Spleen (tissue), 11 donors: ENCODE measurements at regions not wholly inside any gene's neighbourhood (a gene's known extent, or its start where the extent isn't known, plus 50 kb on each side); places are given as distances from the start of the nearest gene placed in this dataset.

Experiments used
- DNase-seq: peaks from one replicate; pipeline ENCODE4 v3.0.0-alpha.2; 2020
- H3K27ac ChIP-seq, 8 donors: fragments of 200-600 bp; sonication (generic) in 7 of 8; 1 replicate in 4 of 8; 2 replicates in 4 of 8; pipeline versions ENCODE4 v1.5.0 to v1.8.0; 2016 to 2021; ENCODE audit warnings: inconsistent platforms in 4 of 8, mild to moderate bottlenecking in 4 of 8, moderate library complexity in 1 of 8
- H3K27me3 ChIP-seq, 7 donors: fragments of 200-600 bp; sonication (generic) in 6 of 7; replicated peaks in 1 of 7; 1 replicate in 4 of 7; 2 replicates in 3 of 7; pipeline versions ENCODE4 v1.5.0 to v1.8.0; 2016 to 2021; ENCODE audit warnings: inconsistent platforms in 3 of 7, mild to moderate bottlenecking in 1 of 7
- H3K36me3 ChIP-seq, 6 donors: fragments of 200-600 bp; sonication (generic) in 5 of 6; 1 replicate in 4 of 6; 2 replicates in 2 of 6; pipeline versions ENCODE4 v1.5.0 to v1.8.0; 2016 to 2021; ENCODE audit warnings: inconsistent platforms in 2 of 6
- H3K4me1 ChIP-seq, 6 donors: fragments of 200-600 bp; sonication (generic) in 5 of 6; 1 replicate in 3 of 6; 2 replicates in 3 of 6; pipeline versions ENCODE4 v1.5.0 to v1.8.0; 2016 to 2021; ENCODE audit warnings: inconsistent platforms in 3 of 6
- H3K4me3 ChIP-seq, 8 donors: fragments of 200-600 bp; sonication (generic) in 7 of 8; 1 replicate in 4 of 8; 2 replicates in 4 of 8; pipeline versions ENCODE4 v1.5.0 to v1.8.0; 2016 to 2021; ENCODE audit warnings: inconsistent platforms in 4 of 8, mild to moderate bottlenecking in 4 of 8, moderate library complexity in 2 of 8
- H3K9me3 ChIP-seq, 8 donors: fragments of 200-600 bp; sonication (generic) in 7 of 8; 1 replicate in 4 of 8; 2 replicates in 4 of 8; pipeline versions ENCODE4 v1.5.0 to v1.8.0; 2016 to 2021; ENCODE audit warnings: inconsistent platforms in 4 of 8
- CTCF ChIP-seq, 11 experiments: fragments of 200-600 bp in 7 of 11; fragments of 450-650 bp in 4 of 11; sonication (generic) in 4 of 11; IDR thresholded peaks in 8 of 11; conservative IDR thresholded peaks in 3 of 11; 1 replicate in 7 of 11; 2 replicates in 4 of 11; pipeline versions ENCODE4 v1.4.0 to v1.8.0; 2016 to 2021; ENCODE audit warnings: antibody characterized with exemption in 11 of 11, inconsistent platforms in 4 of 11, mild to moderate bottlenecking in 1 of 11
- POLR2A ChIP-seq, 3 donors: fragments of 450-650 bp; IDR thresholded peaks; one replicate each; pipeline ENCODE4 v1.5.1; 2017; ENCODE audit warnings: antibody characterized with exemption in 3 of 3, mild to moderate bottlenecking in 1 of 3
- POLR2AphosphoS5 ChIP-seq, 3 donors: sonication (generic); formaldehyde crosslinking; IDR thresholded peaks; one replicate each; pipeline ENCODE4 v1.5.1; 2017; ENCODE audit warnings: antibody characterized with exemption in 3 of 3
- WGBS, 5 donors: extraction: QIAGEN DNeasy Blood & Tissue Kit in 3 of 5; methylation state at CpG; one replicate each; pipeline versions ENCODE4 v1.1.5 to v1.1.7; 2013 to 2018; 5-methylcytosine and 5-hydroxymethylcytosine counted together
- intact Hi-C: fragments of 100-400 bp; cut with DNase I; formaldehyde crosslinking; loops from one replicate; pipeline ENCODE4 v1.15.0; 2023; ENCODE audit warnings: low total_unique reads
- donor health status: healthy with polysubstance abuse.
- donor health status: DM: no; HTN: no; CAD: no; lungs with moderate emphysema.
- donor health status: DM: no; HTN: no; CAD: no.
- donor health status: Bipolar disorder and iron deficiency.
- donor health status: healthy.
- donor health status: DM: no; HTN: no; CAD: no.
- donor health status: DM: yes; HTN: yes; CAD: no.

GRCh38 chr11:88043149-88043548, 132.1 kb downstream of the RAB38 start:
- Histone ChIP-seq H3K27ac (no peak overlapping the region), H3K27me3 (no peaks in the 10 kb centered on the region), H3K4me3 (no peak overlapping the region), H3K36me3 (no peaks in the 10 kb centered on the region), H3K4me1 (no peaks in the 10 kb centered on the region), H3K9me3 (no peaks in the 10 kb centered on the region)
- TF ChIP-seq POLR2A (IDR thresholded peaks at IDR 0.05) (no peak), POLR2AphosphoS5 (IDR thresholded peaks at IDR 0.05) (no peak), CTCF (IDR thresholded peaks at IDR 0.05 in 8 of 11, conservative IDR thresholded peaks at IDR 0.05 in 3 of 11) (no peak)
- DNase-seq, result no peak
- WGBS, 5 donors, result 21 to 42% (median 26%) methylated on average over 3 of the region's 3 CpGs
- intact Hi-C loops, result no loop called here

GRCh38 chr11:88042647-88043046, 132.6 kb downstream of the RAB38 start:
- no peaks in the 10 kb centered on the region for H3K27me3 ChIP-seq
- no peaks in the 10 kb centered on the region for H3K9me3 ChIP-seq
- DNase-seq, result no peak
- intact Hi-C loops, result no loop called here
- TF ChIP-seq CTCF (IDR thresholded peaks at IDR 0.05 in 8 of 11, conservative IDR thresholded peaks at IDR 0.05 in 3 of 11), result no peak
- TF ChIP-seq POLR2AphosphoS5 (IDR thresholded peaks at IDR 0.05), result no peak
- no peak for TF ChIP-seq POLR2A (IDR thresholded peaks at IDR 0.05)
- H3K4me3 ChIP-seq, result no peak overlapping the region
- no peak overlapping the region for H3K27ac ChIP-seq
- H3K36me3 ChIP-seq, result no peaks in the 10 kb centered on the region
- WGBS, 5 donors, result 81 to 92% (median 90%) methylated on average over 1 of the region's 1 CpG
- H3K4me1 ChIP-seq, result no peaks in the 10 kb centered on the region

- no peaks in the 10 kb centered on the region for H3K4me1 ChIP-seq
- H3K27me3 ChIP-seq, result no peaks in the 10 kb centered on the region
- H3K9me3 ChIP-seq, result no peaks in the 10 kb centered on the region
- TF ChIP-seq CTCF (IDR thresholded peaks at IDR 0.05 in 8 of 11, conservative IDR thresholded peaks at IDR 0.05 in 3 of 11) (no peak), POLR2A (IDR thresholded peaks at IDR 0.05) (no peak), POLR2AphosphoS5 (IDR thresholded peaks at IDR 0.05) (no peak)
- intact Hi-C loops, result no loop called here
- no peak overlapping the region for H3K27ac ChIP-seq
- no peaks in the 10 kb centered on the region for H3K36me3 ChIP-seq
- no peak for DNase-seq
- H3K4me3 ChIP-seq, result no peak overlapping the region
- WGBS, 5 donors, result 62 to 87% (median 71%) methylated on average over 2 of the region's 2 CpGs
Observed at GRCh38 chr11:88042238-88042637, 133.0 kb downstream of the RAB38 start.

- TF ChIP-seq POLR2AphosphoS5 (IDR thresholded peaks at IDR 0.05), result no peak
- no peak for TF ChIP-seq CTCF (IDR thresholded peaks at IDR 0.05 in 8 of 11, conservative IDR thresholded peaks at IDR 0.05 in 3 of 11)
- no peak for TF ChIP-seq POLR2A (IDR thresholded peaks at IDR 0.05)
- Histone ChIP-seq H3K4me3 (no peak overlapping the region), H3K9me3 (no peaks in the 10 kb centered on the region), H3K27ac (no peak overlapping the region), H3K27me3 (no peaks in the 10 kb centered on the region), H3K4me1 (no peaks in the 10 kb centered on the region), H3K36me3 (no peaks in the 10 kb centered on the region)
- intact Hi-C loops, result no loop called here
- 79 to 97% (median 90%) methylated on average over 2 of the region's 2 CpGs for WGBS, 5 donors
- DNase-seq, result no peak
Observed at GRCh38 chr11:88041679-88042078, 133.6 kb downstream of the RAB38 start.
